GM19035 (cell line): ENCODE measurements at regions not wholly inside any gene's neighbourhood (a gene's known extent, or its start where the extent isn't known, plus 50 kb on each side); places are given as distances from the start of the nearest gene placed in this dataset.

Experiments used
- ATAC-seq: cut with Tn5 transposase; IDR thresholded peaks from one replicate; pipeline ENCODE4 v1.9.1; 2021; ENCODE audit not compliant: unreplicated experiment

- ATAC-seq, result no peak
Observed at GRCh38 chr7:46886669-46887374, 695.1 kb downstream of the TNS3 start.

DNA sequence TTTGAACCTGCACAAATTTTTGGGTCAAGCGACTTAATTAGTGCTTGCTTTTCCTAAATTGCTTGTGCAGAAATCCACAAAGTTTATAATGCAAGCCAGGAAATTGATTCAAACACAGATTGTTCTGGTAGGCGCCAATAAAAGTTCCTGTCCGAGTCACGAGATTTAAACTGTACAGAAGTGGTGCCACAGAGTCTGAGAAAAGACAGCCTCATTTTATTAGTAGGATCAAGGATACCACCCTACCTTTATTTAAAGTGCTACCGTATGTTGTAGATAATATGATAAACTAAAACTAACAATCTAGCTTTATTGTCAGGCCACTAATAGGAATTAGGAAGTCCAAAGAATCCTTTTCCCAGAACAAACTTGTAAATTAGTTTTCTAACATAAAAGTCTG is 696.7 kb downstream of the TNS3 start:
- ATAC-seq, result no peak

- no peak for ATAC-seq
Observed at GRCh38 chr7:46881507-46882127, 700.3 kb downstream of the TNS3 start.

DNA sequence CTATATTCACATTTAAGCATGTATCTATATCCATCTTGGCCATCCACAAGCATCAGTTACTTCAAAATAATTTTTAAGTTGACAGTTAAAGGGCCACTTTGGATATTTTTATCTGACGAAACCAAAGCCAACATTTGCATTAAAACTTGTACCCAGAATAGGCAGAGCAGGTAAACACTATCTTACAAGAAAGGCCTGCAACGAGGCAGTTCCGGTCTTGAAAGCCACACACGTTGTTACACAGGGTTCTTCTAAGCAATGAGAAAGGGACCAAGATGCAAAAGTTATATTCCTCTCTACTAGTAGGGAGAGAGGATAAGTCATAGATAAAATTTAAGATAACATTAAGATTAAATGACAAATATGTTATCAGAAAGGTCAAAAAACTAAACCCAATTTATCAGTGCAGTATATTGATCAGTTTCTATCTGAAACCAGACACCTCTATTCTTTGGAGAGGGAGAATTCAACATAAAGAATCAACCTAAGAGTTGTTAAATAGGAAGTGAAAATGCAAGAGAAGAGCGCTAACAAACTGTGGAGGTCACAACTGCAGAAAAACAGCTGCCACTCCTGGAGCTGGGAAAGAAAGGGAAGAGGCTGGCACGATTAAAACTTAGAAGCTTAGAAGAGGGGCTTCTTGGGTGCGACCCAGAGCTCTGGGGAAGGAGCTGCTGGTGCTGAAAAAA is 701.3 kb downstream of the TNS3 start:
- ATAC-seq, result no peak

DNA sequence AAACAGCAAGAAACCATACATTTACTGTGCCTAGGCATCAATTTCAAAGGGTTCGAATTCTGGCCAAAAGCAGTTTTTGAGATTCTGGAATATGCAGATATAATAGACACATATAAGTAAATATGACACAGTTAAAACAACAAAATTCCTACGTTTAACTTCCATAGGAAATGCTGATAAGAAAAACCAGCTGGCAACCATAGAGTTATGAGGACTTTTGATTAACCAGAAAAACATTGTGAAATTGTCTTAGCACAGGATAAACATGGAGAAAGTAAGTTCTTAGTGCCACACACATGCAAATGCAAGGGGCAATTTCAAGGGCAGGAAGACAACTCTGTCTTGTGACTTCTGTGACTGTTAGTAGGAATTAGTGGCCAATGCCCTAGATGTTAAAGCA is 702.1 kb downstream of the TNS3 start:
- ATAC-seq, result no peak

GRCh38 chr7:46871516-46871915 is 710.4 kb downstream of the TNS3 start:
- ATAC-seq, result no peak

DNA sequence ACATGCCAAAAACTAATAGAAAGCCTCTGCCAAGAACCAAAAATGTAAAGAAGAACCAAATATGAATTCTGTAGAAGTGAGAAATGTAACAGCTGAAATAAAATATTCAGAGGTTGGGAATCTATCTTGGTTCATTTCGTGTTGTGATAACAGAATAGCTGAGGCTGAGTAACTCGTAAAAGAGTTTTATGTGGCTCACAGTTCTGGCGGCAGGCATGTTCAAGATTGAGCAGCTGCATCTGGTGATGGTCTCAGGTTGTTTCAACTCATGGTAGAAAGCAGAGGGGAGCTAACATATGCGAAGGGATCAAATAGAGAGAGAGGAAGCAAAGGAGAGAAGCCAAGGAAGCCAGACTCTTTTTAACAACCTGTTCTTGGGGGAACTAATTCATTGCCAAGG is 717.2 kb downstream of the TNS3 start:
- ATAC-seq, result no peak

- no peak for ATAC-seq
Observed at GRCh38 chr7:46859963-46860475, 721.9 kb downstream of the TNS3 start.

DNA sequence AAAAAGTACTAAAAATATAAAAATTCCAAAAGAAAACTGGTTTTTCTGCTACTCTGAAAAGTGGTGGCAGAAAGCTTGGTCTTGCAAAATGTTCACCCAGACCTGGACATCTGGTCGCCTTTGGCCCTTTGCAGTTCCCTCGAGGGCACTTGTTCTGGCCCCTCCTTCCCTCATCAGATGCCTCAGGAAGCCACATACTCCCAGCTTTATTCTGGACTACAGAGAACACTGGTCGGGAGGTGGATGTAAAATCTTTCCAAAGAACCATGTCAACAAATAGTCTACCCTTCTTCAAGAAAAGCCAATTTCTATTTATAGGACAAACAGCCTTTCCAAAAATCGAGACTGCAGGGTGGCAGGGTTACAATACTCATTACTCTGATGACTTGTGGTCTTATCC is 726.1 kb downstream of the TNS3 start:
- no peak for ATAC-seq

DNA sequence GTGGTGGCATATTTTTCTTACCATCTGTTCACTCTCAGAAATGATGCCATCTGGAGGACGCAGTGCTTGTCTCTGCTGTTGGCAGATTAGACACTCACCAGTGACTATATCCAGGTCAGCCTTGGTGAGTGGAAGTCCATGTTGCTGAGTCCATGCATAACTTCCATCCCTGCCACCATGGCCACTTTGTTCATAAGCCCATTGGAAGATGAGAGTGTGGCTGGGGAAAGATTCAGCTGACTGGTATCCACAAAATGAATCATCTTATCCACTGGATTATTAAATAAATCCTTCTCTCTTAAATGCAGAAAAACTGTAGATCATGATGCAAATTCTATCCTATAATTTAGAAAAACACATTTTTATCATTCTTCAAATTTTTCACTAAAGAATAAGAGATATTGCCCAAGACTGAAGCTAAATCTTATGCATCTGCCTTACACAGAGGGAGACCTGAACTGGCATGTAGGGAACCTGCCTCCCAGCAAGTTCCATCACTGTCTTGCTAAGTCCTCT is 726.9 kb downstream of the TNS3 start:
- ATAC-seq, result no peak

DNA sequence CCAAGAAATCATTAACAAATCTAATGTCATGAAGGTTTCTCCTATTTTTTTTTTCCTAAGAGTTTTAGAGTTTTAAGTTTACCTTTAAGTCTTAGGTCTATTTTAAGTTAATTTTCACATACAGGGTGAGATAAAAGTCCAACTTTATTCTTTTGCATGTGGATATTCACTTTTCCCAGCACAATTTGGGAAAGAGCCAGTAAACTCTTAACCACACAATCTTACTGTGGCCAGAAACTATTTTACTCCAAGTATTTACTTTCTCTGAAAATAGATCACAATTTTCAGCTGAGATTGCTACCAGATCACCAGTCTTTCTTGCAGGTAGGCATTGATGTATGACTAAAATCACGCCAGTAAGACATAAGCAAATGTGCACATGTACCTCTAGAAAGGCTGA is 728.5 kb downstream of the TNS3 start:
- no peak for ATAC-seq

DNA sequence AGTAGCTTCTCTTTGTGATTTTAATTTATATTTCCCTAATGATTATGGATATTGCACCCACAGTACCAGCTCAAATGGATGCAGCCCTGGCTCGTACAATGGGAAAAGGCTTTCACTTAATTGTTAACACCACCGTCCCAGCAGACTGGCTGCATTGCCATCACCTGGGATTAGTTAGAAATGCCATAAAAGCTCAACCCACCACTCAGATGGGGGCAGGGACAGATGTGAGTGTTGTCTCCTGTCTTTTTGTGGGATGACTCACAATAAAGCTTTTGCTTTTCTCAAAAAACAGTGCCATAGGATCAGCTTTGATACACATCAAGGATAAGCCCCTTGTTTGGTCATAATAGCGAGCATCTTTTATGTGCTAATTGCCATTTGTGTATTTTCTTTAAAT is 729.1 kb downstream of the TNS3 start:
- ATAC-seq, result no peak

DNA sequence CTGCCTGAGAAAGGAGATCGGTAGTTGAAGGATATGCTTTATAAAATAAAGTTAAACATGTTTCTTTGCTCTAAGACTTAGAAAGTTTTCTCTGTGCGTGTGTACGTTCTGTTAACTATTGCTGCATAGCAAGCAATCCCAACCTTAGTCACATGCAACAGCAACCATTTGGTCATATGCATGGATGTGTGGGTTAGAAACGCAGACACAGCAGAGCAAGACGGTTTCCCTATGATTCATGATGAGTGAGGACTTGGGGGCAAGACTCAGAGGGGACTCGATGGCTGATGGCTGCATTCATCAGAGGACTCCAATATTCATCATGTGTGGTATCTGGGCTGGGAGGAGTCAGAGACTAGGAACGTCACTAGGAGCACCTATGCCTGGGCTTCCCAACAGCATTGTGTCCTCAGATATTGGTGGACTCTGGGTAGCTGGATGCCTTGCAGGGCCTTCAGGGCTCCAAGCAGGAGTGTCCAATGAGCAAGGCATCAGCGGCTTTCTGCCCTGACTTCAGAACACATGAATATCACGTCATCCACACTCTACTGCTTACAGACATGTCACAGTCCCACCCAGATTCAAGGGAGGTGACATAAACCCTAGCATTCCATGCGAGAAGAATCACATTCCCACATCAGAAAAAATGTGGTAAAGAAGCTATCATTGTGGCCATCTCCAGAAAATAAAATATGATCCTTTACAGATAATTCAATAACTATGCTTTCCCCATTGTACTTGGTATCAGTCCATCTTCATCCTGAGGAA is 731.2 kb downstream of the TNS3 start:
- no peak for ATAC-seq

GRCh38 chr7:46848944-46849343 is 733.0 kb downstream of the TNS3 start:
- no peak for ATAC-seq

DNA sequence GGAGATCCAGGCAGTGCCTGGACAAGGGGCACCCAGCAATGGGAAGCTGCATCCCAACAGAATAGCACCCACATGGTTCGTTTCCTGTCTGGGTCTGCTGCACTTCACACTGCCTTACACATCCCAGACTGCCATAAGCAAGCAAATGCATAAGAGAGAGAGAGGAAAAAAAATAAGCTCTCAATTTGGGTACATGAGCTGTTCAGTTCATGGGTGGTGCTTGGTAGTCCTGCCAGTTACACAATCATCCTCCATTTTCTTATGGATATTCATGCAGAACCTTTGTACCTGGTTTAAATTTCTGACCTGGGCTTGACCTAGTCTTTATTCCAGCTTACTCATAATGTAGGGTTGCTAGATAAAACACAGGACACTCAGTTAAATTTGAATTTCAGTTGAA is 733.6 kb downstream of the TNS3 start:
- ATAC-seq, result no peak

DNA sequence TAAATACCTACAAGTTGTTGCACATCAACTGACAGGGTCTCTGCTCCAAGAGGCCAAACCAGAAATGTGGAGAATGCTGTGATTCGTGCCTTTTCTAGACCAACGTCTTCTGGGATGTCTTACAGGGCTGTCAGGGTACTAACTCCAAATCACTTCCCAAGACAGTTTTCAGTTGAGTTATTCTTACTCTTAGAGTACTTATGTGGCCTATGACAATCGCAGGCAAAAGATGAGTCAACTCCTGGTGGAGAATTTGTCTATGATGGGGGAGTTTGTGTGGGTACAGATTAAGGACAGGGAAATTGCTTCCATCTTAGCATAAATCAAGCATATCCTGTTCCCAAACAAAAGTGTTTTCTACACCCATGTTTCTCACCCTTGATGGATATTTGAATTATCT is 734.8 kb downstream of the TNS3 start:
- no peak for ATAC-seq

DNA sequence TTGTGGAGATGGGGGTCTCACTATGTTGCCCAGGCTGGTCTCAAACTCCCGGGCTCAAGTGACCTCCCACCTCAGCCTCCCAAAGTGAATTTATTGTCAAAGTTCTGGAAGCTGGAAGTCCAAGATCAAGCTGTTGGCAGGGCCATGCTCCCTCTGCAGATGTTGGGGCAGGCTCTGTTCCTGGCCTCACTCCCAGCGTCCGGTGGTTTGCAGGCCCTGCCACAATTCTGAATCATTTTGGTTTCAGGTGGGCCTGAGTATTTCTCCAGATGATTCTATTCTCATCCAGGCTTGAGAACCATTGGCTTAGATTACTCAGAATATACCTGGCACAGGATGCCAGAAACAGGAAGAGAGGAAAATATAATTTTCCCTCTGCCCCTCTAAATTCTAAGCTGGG is 737.4 kb downstream of the TNS3 start:
- no peak for ATAC-seq

GRCh38 chr7:46841248-46841647 is 740.7 kb downstream of the TNS3 start:
- ATAC-seq, result no peak

GRCh38 chr7:46839651-46840050 is 742.3 kb downstream of the TNS3 start:
- no peak for ATAC-seq

DNA sequence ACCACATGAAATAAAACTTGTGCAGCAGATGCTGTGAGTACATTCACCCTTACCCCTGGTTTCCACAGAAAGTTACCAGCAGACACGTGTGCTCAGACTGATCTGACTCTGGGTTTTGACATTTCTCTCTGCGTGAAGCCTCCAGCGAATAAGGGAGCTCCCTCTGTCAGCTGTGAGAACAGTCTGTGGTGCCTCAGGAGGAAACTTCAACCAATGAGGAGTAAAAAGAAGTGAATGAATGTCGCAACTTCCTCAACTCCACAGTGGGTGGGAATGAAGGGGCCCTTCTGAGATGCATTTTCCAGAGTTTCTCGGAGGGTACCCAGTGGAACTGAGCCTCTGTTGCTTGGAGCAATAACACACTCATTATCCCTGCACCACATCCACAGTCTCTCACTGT is 743.4 kb downstream of the TNS3 start:
- ATAC-seq, result no peak

DNA sequence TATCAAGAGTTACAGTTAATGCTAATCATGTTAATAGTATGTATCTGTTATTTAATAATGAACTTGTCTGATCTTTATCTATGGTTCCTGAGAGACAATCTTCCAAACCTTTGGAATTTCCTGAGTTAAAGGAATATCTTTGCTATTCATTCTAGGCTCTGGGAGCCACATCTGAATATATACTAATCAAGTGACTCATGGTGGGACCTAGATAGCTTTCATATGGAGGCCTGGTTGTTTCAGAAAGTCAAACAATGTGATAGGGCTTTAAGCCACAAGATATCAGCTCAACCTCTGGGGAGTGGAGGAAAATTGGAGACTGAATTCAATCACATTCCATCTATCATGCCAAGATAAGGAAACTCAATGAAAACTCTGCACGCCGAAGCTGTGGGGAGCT is 746.4 kb downstream of the TNS3 start:
- no peak for ATAC-seq
